CD1c-positive myeloid dendritic cell (primary cell): ENCODE measurements at regions not wholly inside any gene's neighbourhood (a gene's known extent, or its start where the extent isn't known, plus 50 kb on each side); places are given as distances from the start of the nearest gene placed in this dataset.
"Not testable (repeated sequence)": the region's sequence is repeated elsewhere in the genome, so short reads cannot be mapped to it uniquely, and the experiment has no call there.

Experiments used
- DNase-seq: peaks from one replicate; pipeline ENCODE4 v3.0.0-alpha.2; 2016; ENCODE audit errors: extremely low spot score

GRCh38 chr4:156109943-156110900 is 156.6 kb upstream of the CTSO start:
- DNase-seq, result no peak

GRCh38 chr4:156109087-156109486 is 155.4 kb upstream of the CTSO start:
- DNase-seq, result not testable (repeated sequence)

DNA sequence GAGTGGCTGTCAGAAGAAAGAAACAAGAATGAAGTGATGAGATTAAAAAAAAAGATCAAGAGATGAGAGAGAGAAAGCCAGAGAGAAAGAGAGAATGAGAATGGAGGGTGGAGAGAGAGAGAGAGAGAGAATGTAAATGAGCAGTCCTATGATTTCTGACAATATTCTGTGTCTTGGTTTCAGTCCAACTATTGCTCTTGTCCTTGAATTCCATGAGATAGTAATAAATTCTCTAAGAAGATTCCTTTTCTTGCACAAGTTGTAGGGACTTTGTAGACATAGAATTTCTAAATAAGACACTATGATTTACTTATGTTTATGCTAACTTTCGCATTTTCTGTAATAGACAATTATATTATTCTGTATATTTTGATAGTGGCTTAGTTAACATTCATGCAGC is 149.6 kb upstream of the CTSO start:
- no peak for DNase-seq

DNA sequence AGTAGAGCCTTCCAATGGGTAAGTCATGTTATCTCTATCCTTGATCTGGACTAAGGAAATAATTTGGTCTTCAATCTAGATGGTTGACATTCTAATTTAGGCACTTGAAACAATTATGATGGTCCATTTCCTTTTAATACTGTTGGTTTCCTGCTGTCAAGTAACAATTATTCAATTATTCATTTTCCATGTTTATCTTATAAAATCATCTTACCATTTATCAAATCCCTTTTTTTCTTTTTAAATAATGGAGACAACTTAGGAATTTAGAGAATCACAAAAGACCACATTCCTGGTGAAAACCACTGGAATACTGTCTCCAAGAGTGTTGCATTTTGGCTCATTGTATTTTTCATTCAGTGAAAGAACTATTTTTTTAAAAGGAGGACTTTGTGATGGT is 148.7 kb upstream of the CTSO start:
- DNase-seq, result no peak

DNA sequence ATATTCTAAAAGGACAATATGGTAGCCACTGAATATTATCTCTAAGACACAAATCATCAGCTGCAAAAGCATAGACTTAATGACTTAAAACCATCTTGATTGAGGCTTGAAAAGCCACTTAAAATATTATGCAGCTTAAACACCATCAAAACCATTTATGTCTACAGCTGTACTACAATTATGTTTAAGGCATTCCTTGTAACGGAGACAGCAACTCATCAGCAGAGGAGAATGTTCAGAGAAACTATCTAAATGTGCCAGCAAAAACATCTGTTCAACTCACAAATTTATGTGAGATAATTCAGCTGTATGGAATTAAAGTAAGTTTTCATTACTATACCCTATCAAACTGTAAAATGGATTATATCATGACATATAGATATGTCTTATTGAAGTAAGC is 147.9 kb upstream of the CTSO start:
- no peak for DNase-seq

GRCh38 chr4:156100651-156101050 is 147.0 kb upstream of the CTSO start:
- DNase-seq, result no peak

- DNase-seq, result no peak
Measured at GRCh38 chr4:156098805-156099204, 145.1 kb upstream of the CTSO start.

DNA sequence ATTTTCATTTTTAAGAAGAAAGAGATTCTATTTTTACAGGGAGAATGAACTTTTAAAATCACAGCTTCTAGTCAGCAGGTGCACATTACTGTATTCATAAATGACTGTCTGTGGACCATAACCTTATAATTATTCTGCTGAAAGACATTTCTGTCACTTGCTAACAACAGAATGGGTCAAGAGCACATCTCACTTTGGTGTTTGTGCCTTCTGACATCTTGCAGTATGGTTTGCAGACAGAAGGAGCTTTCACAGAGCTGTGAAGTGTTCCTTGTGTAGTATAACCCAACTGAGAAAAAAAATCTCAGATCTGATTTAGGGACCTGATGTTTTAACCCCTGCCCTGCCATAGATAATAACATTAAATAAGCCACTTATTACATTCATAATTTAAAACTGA is 131.4 kb upstream of the CTSO start:
- no peak for DNase-seq

- DNase-seq, result no peak
Measured at GRCh38 chr4:156084373-156084772, 130.7 kb upstream of the CTSO start.

GRCh38 chr4:156073976-156074375 is 120.3 kb upstream of the CTSO start:
- no peak for DNase-seq

- DNase-seq, result no peak
Measured at GRCh38 chr4:156060661-156061060, 107.0 kb upstream of the CTSO start.

DNA sequence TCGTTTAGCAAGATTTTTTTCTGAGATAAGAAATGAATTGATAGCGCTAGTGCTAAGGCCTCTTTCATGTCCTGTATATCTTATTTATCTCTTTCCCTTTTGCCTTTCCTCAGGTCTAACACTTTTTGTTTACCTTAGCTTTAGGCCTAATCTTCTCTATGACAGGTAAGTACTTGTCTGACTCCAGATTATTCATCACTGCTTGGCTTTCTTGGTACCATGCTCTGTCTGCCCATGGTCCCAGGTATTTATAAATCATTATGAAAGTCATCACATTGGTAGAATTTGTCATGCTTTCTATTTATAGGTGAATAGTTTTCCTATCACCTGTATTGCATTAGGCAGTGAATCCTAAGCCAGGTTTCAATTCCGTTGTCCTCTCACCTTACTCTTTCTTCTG is 99.5 kb upstream of the CTSO start:
- DNase-seq, result no peak

DNA sequence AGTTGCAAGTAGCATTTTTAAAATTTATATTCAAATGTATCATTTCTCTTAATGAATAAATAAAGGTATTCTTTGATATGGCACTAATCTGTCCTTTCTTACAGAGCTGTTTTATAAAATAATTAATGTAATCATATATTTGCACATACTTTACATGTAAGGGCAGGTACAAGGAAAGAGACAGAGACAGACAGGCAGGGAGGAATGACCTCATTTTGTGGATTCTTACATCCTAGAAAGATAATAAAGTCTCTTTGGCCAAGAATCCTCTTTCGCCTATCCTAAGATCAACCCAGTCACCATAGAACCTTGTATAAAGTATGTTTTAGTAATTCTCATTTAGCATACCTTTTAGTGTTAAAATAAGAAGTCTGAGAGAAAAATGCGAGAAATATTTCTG is 98.5 kb upstream of the CTSO start:
- DNase-seq, result no peak

DNA sequence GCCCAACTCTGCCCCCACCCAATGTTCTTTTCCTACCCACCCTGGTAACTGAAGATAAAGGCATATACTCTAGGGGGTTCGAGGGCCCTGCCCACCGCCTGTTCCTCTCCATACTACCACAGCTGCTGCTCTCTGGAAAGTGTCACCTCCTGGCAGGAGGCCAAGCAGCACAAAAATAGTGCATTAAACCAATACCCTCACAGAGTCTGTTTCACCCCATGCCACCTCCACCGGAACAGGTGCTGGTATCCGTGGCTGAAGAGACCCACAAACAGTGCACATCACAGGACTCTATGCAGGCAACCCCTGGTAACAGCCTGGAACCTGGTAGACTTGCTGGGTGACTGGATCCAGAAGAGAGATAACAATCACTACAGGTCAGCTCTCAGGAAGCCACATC is 85.1 kb upstream of the CTSO start:
- DNase-seq, result no peak

- no peak for DNase-seq
Measured at GRCh38 chr4:156036496-156036895, 82.8 kb upstream of the CTSO start.

DNA sequence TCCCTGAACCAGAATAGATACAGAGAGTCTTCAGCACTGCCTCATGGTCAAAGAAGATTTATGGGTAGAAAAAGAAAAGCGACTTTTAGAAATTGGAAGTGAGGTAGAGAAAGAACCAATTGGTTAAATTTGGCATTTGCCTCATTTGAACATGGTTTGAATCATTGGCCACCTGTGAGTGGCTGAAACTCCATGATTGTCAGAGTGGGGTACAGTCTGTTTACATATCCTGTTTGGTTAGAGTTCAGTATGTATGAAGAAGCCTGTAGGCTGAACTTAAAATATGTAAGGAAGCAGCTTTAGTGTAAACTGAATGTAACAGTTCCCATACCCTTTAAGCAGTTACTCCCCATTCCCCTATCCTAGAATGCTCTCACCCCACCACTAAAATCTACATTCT is 76.0 kb upstream of the CTSO start:
- no peak for DNase-seq

- no peak for DNase-seq
Measured at GRCh38 chr4:156021298-156021697, 67.6 kb upstream of the CTSO start.

DNA sequence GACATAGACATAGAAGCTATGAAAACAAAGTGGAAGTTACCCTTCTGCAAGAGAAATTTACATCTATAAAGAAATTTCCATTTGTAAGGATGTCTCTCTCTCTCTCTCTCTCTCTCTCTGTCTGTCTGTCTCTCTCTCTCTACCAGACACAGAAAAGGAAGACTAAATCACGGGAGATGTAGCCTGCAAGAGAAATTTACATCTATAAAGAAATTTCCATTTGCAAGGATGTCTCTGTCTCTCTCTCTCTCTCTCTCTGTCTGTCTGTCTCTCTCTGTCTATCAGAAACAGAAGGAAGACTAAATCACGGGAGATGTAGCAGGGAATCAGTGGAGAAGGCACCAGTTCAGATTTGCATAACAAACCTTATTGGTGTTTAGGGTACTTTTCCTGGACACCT is 65.6 kb upstream of the CTSO start:
- DNase-seq, result no peak

- no peak for DNase-seq
Measured at GRCh38 chr4:156018383-156018782, 64.7 kb upstream of the CTSO start.

GRCh38 chr4:156015781-156016180 is 62.1 kb upstream of the CTSO start:
- DNase-seq, result no peak

- no peak for DNase-seq
Measured at GRCh38 chr4:156006192-156006591, 52.5 kb upstream of the CTSO start.
